Muscle layer of duodenum (tissue), 2 donors: ENCODE measurements at regions not wholly inside any gene's neighbourhood (a gene's known extent, or its start where the extent isn't known, plus 50 kb on each side); places are given as distances from the start of the nearest gene placed in this dataset.

Experiments used
- H3K27ac ChIP-seq: one replicate; pipeline ENCODE4 v1.7.0; 2013; ENCODE audit warnings: mild to moderate bottlenecking, low read length
- H3K27me3 ChIP-seq: one replicate; pipeline ENCODE4 v1.7.0; 2013; ENCODE audit warnings: low read depth, mild to moderate bottlenecking, control low read depth, low read length
- H3K36me3 ChIP-seq, 2 donors: one replicate each; pipeline ENCODE4 v1.7.0; 2013; ENCODE audit warnings: low read length in 2 of 2, control low read depth in 1 of 2, mild to moderate bottlenecking in 1 of 2; ENCODE audit not compliant: insufficient read depth in 2 of 2, control insufficient read depth in 1 of 2
- H3K4me1 ChIP-seq, 2 donors: one replicate each; pipeline ENCODE4 v1.7.0; 2013; ENCODE audit warnings: low read length in 2 of 2, mild to moderate bottlenecking in 2 of 2, control low read depth in 1 of 2, moderate library complexity in 1 of 2; ENCODE audit not compliant: insufficient read depth in 2 of 2, control insufficient read depth in 1 of 2
- H3K4me3 ChIP-seq, 2 donors: one replicate each; pipeline ENCODE4 v1.7.0; 2013; ENCODE audit warnings: low read length in 2 of 2, low read depth in 1 of 2, mild to moderate bottlenecking in 1 of 2
- H3K9me3 ChIP-seq, 2 donors: one replicate each; pipeline ENCODE4 v1.7.0; 2013; ENCODE audit warnings: low read length in 2 of 2, control low read depth in 1 of 2, mild to moderate bottlenecking in 1 of 2; ENCODE audit not compliant: control insufficient read depth in 1 of 2
- donor health status: healthy.

DNA sequence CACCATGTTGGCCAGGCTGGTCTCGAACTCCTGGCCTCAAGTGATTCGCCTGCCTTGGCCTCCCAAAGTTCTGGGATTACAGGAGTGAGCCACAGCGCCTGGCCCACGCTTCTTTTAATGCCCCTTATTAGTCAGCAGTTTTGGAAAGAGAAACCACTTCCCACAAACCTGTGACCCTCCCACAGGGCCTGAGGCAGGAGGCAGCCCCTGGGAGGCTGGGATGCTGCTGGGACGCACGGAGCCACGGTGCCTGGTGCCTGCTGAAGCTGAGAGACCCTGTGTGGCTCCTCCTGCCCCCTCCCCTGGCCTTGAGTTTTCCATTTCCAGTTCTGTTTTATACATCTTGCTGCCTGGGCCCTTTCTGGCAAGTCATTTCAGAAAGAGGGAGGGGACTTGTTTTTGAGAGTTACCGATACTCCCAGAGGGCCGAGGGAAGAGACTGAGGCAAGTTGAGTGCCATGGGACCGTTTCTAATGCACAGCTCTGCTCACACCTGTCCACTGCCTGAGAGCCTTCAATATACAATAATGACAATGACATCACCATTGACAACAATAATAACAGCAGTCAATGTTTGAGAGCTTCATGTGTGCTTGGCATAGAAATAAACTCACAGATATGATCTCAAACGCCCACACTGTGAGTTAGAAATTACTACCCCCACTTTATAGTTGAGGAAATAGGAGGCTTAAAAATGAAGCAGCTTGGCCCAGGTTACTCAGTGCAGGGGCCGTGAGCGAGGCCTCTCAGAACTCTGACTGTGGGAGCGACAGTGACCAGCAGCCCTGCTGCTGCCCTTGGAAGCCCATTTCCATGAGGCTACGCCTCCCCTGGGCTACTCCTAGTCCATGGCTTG, 78.1 kb upstream of the YWHAQ start:
- H3K4me3 ChIP-seq: no peak overlapping the region
- H3K36me3 ChIP-seq: no peaks in the 10 kb centered on the region
- H3K9me3 ChIP-seq: no peaks in the 10 kb centered on the region
- no peaks in the 10 kb centered on the region for H3K27me3 ChIP-seq
- no peaks in the 10 kb centered on the region for H3K4me1 ChIP-seq
- no peak overlapping the region for H3K27ac ChIP-seq

DNA sequence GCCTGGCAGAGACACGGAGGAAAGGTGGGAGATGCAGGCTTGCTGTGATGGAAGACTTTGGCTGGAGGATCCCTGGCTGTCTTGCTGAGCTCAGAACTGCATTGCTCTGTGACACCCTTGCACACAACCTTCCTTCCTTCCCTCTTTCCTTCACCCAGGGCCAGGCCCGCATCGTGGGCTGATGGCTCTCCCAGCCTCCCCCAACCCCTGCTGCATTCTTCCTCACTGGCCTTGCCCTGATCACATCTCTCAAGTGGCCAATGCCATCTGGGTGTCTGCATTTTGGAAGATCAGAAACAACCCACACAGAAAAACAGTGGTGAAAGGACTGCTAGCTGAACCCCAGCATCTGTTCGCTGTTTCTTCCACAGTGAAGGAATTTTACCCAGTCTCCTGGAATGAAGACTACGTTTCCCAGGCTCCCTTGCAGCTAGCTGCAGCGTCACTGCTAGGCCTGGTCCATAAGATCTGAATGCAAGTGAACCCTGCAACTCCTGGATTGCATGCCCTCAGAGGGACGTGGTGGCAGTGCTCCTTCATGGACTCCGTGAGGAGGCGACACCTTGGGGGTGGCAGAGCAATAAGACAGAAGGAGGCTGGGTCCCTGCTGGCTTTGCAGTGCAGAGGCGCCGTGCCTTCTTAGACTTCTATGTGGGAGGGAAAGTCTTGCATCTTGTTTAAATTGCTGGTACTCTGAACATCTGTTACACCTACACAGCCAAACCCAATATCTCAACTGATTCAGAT, 78.9 kb upstream of the YWHAQ start:
- H3K36me3 ChIP-seq: no peaks in the 10 kb centered on the region
- no peak overlapping the region for H3K27ac ChIP-seq

GRCh38 chr2:9710311-9710710, 79.5 kb upstream of the YWHAQ start:
- no peak overlapping the region for H3K4me3 ChIP-seq
- H3K9me3 ChIP-seq: no peaks in the 10 kb centered on the region
- H3K27ac ChIP-seq: no peak overlapping the region
- H3K36me3 ChIP-seq: no peaks in the 10 kb centered on the region
- H3K27me3 ChIP-seq: no peaks in the 10 kb centered on the region
- no peaks in the 10 kb centered on the region for H3K4me1 ChIP-seq

More for the DNA sequence above, 78.9 kb upstream of the YWHAQ start:
- Histone ChIP-seq H3K27me3 (no peaks in the 10 kb centered on the region), H3K4me3 (no peak overlapping the region), H3K4me1 (no peaks in the 10 kb centered on the region), H3K9me3 (no peaks in the 10 kb centered on the region)

- Histone ChIP-seq H3K9me3 (no peaks in the 10 kb centered on the region), H3K27me3 (no peaks in the 10 kb centered on the region), H3K4me1 (no peaks in the 10 kb centered on the region), H3K4me3 (no peak overlapping the region), H3K36me3 (no peaks in the 10 kb centered on the region), H3K27ac (no peak overlapping the region)
These were observed 81.5 kb upstream of the YWHAQ start for GRCh38 chr2:9712263-9712662.

GRCh38 chr2:9714630-9715214, 83.9 kb upstream of the YWHAQ start:
- Histone ChIP-seq H3K27ac (no peak overlapping the region), H3K9me3 (no peaks in the 10 kb centered on the region), H3K36me3 (no peaks in the 10 kb centered on the region), H3K4me3 (no peak overlapping the region), H3K27me3 (no peaks in the 10 kb centered on the region), H3K4me1 (no peaks in the 10 kb centered on the region)

DNA sequence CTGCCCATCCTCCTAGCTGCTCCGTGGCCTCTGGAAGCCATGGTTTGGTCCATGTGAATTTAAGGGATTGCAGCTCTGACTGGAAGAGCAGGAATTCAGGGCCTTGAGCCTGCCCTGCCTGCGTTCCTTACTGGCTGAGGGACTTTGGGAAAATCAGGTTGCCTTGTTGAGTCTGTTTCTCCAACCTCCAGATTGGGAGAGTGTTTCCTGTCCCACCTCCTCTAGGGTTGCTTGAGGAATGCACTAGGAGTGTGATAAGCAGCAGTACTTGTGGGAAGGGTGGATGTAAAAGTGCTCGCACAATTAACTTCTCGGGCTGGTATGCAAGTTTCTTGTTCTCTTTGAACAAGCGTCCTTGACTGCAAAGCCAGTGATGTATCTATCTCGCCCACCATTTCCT, 84.4 kb upstream of the YWHAQ start:
- H3K36me3 ChIP-seq: no peaks in the 10 kb centered on the region
- no peaks in the 10 kb centered on the region for H3K9me3 ChIP-seq
- H3K27ac ChIP-seq: no peak overlapping the region
- no peak overlapping the region for H3K4me3 ChIP-seq
- no peaks in the 10 kb centered on the region for H3K4me1 ChIP-seq
- no peaks in the 10 kb centered on the region for H3K27me3 ChIP-seq

DNA sequence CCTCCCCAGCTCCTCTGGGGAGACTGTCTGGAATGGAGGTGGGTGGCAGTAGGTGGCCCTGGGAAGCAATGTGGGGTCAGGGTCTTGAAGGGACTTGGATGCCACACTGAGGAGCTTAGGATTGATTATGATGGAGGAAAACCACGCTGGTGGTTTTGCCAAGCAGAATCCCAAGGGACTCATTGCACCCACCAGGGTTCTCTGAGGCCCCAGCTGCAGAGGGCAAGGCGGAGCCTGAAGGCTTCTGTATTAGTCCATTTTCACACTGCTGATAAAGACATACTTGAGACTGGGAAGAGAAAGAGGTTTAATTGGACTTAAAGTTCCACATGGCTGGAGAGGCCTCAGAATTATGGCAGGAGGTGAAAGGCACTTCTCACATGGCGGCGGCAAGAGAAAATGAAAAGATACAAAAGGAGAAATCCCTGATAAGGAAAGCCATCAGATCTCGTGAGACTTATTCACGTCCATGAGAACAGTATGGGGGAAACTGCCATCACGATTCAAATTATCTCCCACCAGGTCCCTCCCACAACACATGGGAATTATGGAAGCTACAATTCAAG, 87.2 kb upstream of the YWHAQ start:
- no peaks in the 10 kb centered on the region for H3K27me3 ChIP-seq
- no peak overlapping the region for H3K27ac ChIP-seq
- H3K9me3 ChIP-seq: no peaks in the 10 kb centered on the region
- H3K4me1 ChIP-seq: no peaks in the 10 kb centered on the region
- H3K36me3 ChIP-seq: no peaks in the 10 kb centered on the region
- H3K4me3 ChIP-seq: no peak overlapping the region

DNA sequence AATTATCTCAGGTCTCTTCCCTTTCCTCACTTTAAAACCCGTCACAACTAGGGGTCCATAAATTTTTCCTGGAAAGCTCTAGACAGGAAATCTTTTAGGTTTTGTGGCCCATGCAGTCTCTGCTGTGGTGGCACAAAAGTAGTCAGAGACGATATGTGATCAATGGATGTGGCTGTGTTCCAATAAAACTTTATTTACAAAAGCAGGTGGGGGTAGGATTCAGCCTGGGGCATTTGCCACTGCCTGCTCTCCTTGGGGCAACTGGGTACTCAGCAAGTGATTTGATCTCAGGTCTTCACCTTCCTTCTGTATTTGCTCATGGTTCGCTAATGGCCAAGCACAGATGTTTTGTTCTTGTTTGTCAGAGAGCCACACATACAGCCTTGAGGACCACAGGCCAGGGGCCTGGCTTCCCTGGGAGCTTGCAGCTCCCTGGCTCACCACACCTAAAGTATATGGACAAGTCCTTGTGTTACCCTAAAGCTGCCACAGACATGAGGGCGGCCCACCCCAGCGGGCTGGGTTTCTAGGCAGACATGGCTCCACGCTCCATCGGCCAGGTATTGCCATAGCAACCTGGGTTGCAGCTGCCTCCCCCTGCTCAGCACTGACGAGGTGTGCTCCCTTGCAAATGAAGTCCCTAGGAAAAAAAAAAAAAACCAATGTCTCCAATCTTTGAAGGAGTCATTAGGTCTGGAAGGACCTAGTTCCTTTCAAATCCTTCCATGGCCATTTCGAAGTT, 89.7 kb upstream of the YWHAQ start:
- H3K36me3 ChIP-seq: no peaks in the 10 kb centered on the region
- no peaks in the 10 kb centered on the region for H3K27me3 ChIP-seq
- no peak overlapping the region for H3K27ac ChIP-seq
- H3K9me3 ChIP-seq: no peaks in the 10 kb centered on the region
- H3K4me3 ChIP-seq: no peak overlapping the region
- H3K4me1 ChIP-seq: no peaks in the 10 kb centered on the region

- Histone ChIP-seq H3K9me3 (no peaks in the 10 kb centered on the region), H3K4me3 (no peak overlapping the region), H3K27me3 (no peaks in the 10 kb centered on the region), H3K36me3 (no peaks in the 10 kb centered on the region), H3K27ac (no peak overlapping the region), H3K4me1 (no peaks in the 10 kb centered on the region)
These were observed 90.5 kb upstream of the YWHAQ start for GRCh38 chr2:9721344-9721743.

GRCh38 chr2:9722451-9722850, 91.7 kb upstream of the YWHAQ start:
- no peaks in the 10 kb centered on the region for H3K9me3 ChIP-seq
- H3K27ac ChIP-seq: no peak overlapping the region

DNA sequence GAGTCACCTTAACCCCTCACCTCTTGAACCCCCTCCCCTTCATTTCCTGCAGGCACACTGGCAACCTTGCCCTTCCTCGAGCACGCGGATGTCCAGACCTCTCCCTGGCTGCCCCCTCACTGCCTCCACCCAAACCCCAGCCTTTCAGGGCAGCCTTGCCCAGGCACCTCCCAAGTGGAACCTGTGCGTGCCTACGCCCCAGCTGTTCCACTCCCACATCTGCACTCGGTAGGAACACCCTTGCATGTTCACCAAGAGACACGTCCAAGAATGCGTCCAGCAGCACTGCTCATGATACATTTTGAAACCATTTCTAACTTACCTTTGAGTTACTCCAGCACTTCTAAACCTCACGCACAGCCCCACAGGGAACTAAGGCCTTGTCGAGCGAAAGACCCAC, 93.8 kb upstream of the YWHAQ start:
- no peak overlapping the region for H3K27ac ChIP-seq
- no peaks in the 10 kb centered on the region for H3K36me3 ChIP-seq
- H3K9me3 ChIP-seq: no peaks in the 10 kb centered on the region
- H3K4me3 ChIP-seq: no peak overlapping the region
- H3K27me3 ChIP-seq: no peaks in the 10 kb centered on the region
- H3K4me1 ChIP-seq: no peaks in the 10 kb centered on the region

More at GRCh38 chr2:9722451-9722850, 91.7 kb upstream of the YWHAQ start:
- no peaks in the 10 kb centered on the region for H3K27me3 ChIP-seq
- H3K4me1 ChIP-seq: no peaks in the 10 kb centered on the region
- H3K4me3 ChIP-seq: no peak overlapping the region
- H3K36me3 ChIP-seq: no peaks in the 10 kb centered on the region
